H1 (cell line): ENCODE measurements at regions not wholly inside any gene's neighbourhood (a gene's known extent, or its start where the extent isn't known, plus 50 kb on each side); places are given as distances from the start of the nearest gene placed in this dataset.

ENCODE experiments used
- CTCF ChIA-PET: fragments of 300-600 bp; sonication (Branson Sonifier 250); formaldehyde crosslinking; loops from one replicate; lab custom pipeline; 2021; ENCODE audit not compliant: partially characterized antibody; lab: Charles Lee
- POLR2A ChIA-PET: fragments of 300-600 bp; sonication (Branson Sonifier 250); formaldehyde crosslinking; loops from one replicate; lab custom pipeline; 2021; ENCODE audit warnings: inconsistent platforms; ENCODE audit not compliant: partially characterized antibody; lab: Charles Lee
- DNase-seq, 2 experiments: peaks; one replicate each; pipeline versions ENCODE4 v3.0.0 to v3.0.0-alpha.2; 2010 to 2022; ENCODE audit warnings: low spot score in 2 of 2, low read depth in 1 of 2, mixed read lengths in 1 of 2
- FAIRE-seq: peaks from 2 replicates; lab custom pipeline; 2011; peaks lifted over from hg19 to GRCh38; lab: Jason Lieb, UNC
- H2AFZ ChIP-seq: 2 replicates; pipeline ENCODE4 v1.8.1; 2012; ENCODE audit warnings: low read length, inconsistent platforms
- H2AK5ac ChIP-seq: 2 replicates; pipeline ENCODE4 v1.6.1; 2013; ENCODE audit warnings: low read depth, low read length
- H2BK120ac ChIP-seq: replicated peaks from 2 replicates; pipeline ENCODE3; 2013; ENCODE audit warnings: low read depth, low read length, inconsistent platforms
- H2BK12ac ChIP-seq: 2 replicates; pipeline ENCODE4 v1.6.1; 2013; ENCODE audit warnings: low read depth, low read length
- H2BK15ac ChIP-seq: 2 replicates; pipeline ENCODE4 v1.6.1; 2013; ENCODE audit warnings: low read length
- H2BK20ac ChIP-seq: 2 replicates; pipeline ENCODE4 v1.6.1; 2013; ENCODE audit warnings: low read length
- H2BK5ac ChIP-seq: 2 replicates; pipeline ENCODE4 v1.6.1; 2013; ENCODE audit warnings: low read depth, low read length
- H3K14ac ChIP-seq: 2 replicates; pipeline ENCODE4 v1.6.1; 2013; ENCODE audit warnings: inconsistent platforms; ENCODE audit not compliant: insufficient read length
- H3K18ac ChIP-seq: 2 replicates; pipeline ENCODE4 v1.6.1; 2013; ENCODE audit warnings: low read length; ENCODE audit errors: extremely low read depth
- H3K23ac ChIP-seq: 2 replicates; pipeline ENCODE4 v1.6.1; 2013; ENCODE audit warnings: inconsistent platforms; ENCODE audit not compliant: insufficient read length
- H3K23me2 ChIP-seq: 2 replicates; pipeline ENCODE4 v1.6.1; 2013; ENCODE audit warnings: low read depth, low read length
- H3K27ac ChIP-seq: 2 replicates; pipeline ENCODE4 v1.6.1; 2011; ENCODE audit warnings: low read depth, low read length, inconsistent platforms
- H3K27me3 ChIP-seq, 4 experiments: replicated peaks in 1 of 4; 1 replicate in 1 of 4; 2 replicates in 3 of 4; pipeline versions ENCODE4 v1.6.1 to v1.8.1; 2011 to 2013; ENCODE audit warnings: low read length in 3 of 4, mild to moderate bottlenecking in 3 of 4, inconsistent platforms in 2 of 4, mixed read lengths in 2 of 4, moderate library complexity in 1 of 4; ENCODE audit not compliant: control insufficient read depth in 3 of 4, insufficient read depth in 3 of 4; ENCODE audit errors: extremely low read depth in 1 of 4
- H3K36me3 ChIP-seq, 4 experiments: 2 replicates each; pipeline versions ENCODE4 v1.6.1 to v1.8.1; 2011 to 2013; ENCODE audit warnings: mild to moderate bottlenecking in 4 of 4, low read length in 3 of 4, moderate library complexity in 2 of 4, control low read depth in 1 of 4, inconsistent platforms in 1 of 4; ENCODE audit not compliant: insufficient read depth in 4 of 4, control insufficient read depth in 2 of 4
- H3K4ac ChIP-seq: replicated peaks from 2 replicates; pipeline ENCODE3; 2013; ENCODE audit warnings: low read length, low read depth, mixed read lengths, inconsistent platforms; ENCODE audit not compliant: insufficient read length
- H3K4me1 ChIP-seq, 4 experiments: replicated peaks in 1 of 4; 1 replicate in 1 of 4; 2 replicates in 3 of 4; pipeline versions ENCODE4 v1.6.1 to v1.8.1; 2011 to 2013; ENCODE audit warnings: low read length in 3 of 4, inconsistent platforms in 2 of 4, mixed read lengths in 1 of 4; ENCODE audit not compliant: insufficient read depth in 4 of 4, control insufficient read depth in 3 of 4
- H3K4me2 ChIP-seq, 2 experiments: 2 replicates each; pipeline versions ENCODE4 v1.6.1 to v1.8.1; 2011 to 2013; ENCODE audit warnings: low read depth in 2 of 2, low read length in 2 of 2, control low read depth in 1 of 2, inconsistent platforms in 1 of 2, mild to moderate bottlenecking in 1 of 2; ENCODE audit not compliant: insufficient read depth in 1 of 2
- H3K4me3 ChIP-seq, 4 experiments: fragments of 200-600, 300-600 bp in 1 of 4; sonication (generic), shearing (Covaris generic), sonication (Bioruptor Twin) in 1 of 4; 2 replicates each; pipeline versions ENCODE4 v1.5.1 to v1.8.1; 2011 to 2016; ENCODE audit warnings: low read length in 4 of 4, low read depth in 3 of 4, control low read depth in 2 of 4, inconsistent platforms in 2 of 4, mild to moderate bottlenecking in 2 of 4, mixed read lengths in 1 of 4, moderate library complexity in 1 of 4; ENCODE audit not compliant: insufficient read depth in 2 of 4; ENCODE audit errors: extremely low read depth in 1 of 4
- H3K56ac ChIP-seq: replicated peaks from 2 replicates; pipeline ENCODE3; 2013; ENCODE audit warnings: low read depth, mild to moderate bottlenecking, mixed read lengths, low read length, inconsistent platforms; ENCODE audit not compliant: insufficient read length
- H3K79me1 ChIP-seq: 2 replicates; pipeline ENCODE4 v1.6.1; 2013; ENCODE audit warnings: low read depth, low read length, control low read depth
- H3K79me2 ChIP-seq, 2 experiments: 2 replicates each; pipeline versions ENCODE4 v1.6.1 to v1.8.1; 2012 to 2013; ENCODE audit warnings: low read length in 2 of 2, mild to moderate bottlenecking in 2 of 2, inconsistent platforms in 1 of 2; ENCODE audit not compliant: insufficient read depth in 2 of 2, control insufficient read depth in 1 of 2
- H3K9ac ChIP-seq, 4 experiments: replicated peaks in 1 of 4; 1 replicate in 1 of 4; 2 replicates in 3 of 4; pipeline versions ENCODE4 v1.6.1 to v1.8.1; 2011 to 2013; ENCODE audit warnings: low read depth in 3 of 4, low read length in 3 of 4, control low read depth in 2 of 4, mild to moderate bottlenecking in 2 of 4, moderate library complexity in 2 of 4, inconsistent platforms in 1 of 4; ENCODE audit errors: extremely low read depth in 1 of 4
- H3K9me3 ChIP-seq, 2 experiments: 2 replicates each; pipeline versions ENCODE4 v1.6.1 to v1.8.1; 2012 to 2013; ENCODE audit warnings: mild to moderate bottlenecking in 2 of 2, moderate library complexity in 2 of 2, control low read depth in 1 of 2, inconsistent platforms in 1 of 2, low read depth in 1 of 2, low read length in 1 of 2, mixed read lengths in 1 of 2; ENCODE audit not compliant: insufficient read depth in 2 of 2
- H4K20me1 ChIP-seq, 2 experiments: replicated peaks in 1 of 2; 2 replicates each; pipeline versions ENCODE3 to v1.8.1; 2011 to 2013; ENCODE audit warnings: inconsistent platforms in 2 of 2, low read length in 2 of 2, mild to moderate bottlenecking in 1 of 2; ENCODE audit not compliant: insufficient read depth in 2 of 2, control insufficient read depth in 1 of 2
- H4K5ac ChIP-seq: 2 replicates; pipeline ENCODE4 v1.6.1; 2013; ENCODE audit warnings: low read length, low read depth, mixed read lengths, inconsistent platforms; ENCODE audit not compliant: insufficient read length
- H4K8ac ChIP-seq: 2 replicates; pipeline ENCODE4 v1.8.0; 2013; ENCODE audit warnings: mild to moderate bottlenecking, moderate library complexity, low read length, inconsistent platforms; ENCODE audit not compliant: insufficient read depth; ENCODE audit errors: extremely low read depth
- H4K91ac ChIP-seq: replicated peaks from 2 replicates; pipeline ENCODE3; 2013; ENCODE audit warnings: low read length, mixed read lengths, inconsistent platforms; ENCODE audit not compliant: insufficient read length
- SAP30 ChIP-seq: fragments of 300-600 bp; sonication (generic); IDR thresholded peaks from 2 replicates; pipeline ENCODE4 v1.7.1; 2012; ENCODE audit warnings: low read length, moderate library complexity, mild to moderate bottlenecking, inconsistent platforms; ENCODE audit not compliant: insufficient read depth, insufficient replicate concordance
- WGBS, 2 experiments: shearing (Covaris generic) in 1 of 2; methylation state at CpG; one replicate each; pipeline versions ENCODE4 v1.1.6 to v1.1.7; 2013 to 2015; ENCODE audit warnings: low lambda C conversion rate in 2 of 2, mixed read lengths in 2 of 2, inconsistent platforms in 1 of 2, low coverage in 1 of 2, missing lambda C conversion rate in 1 of 2; ENCODE audit not compliant: insufficient replicate concordance in 2 of 2, insufficient coverage in 1 of 2, insufficient read length in 1 of 2; ENCODE audit errors: extremely low coverage in 1 of 2, missing lambda C conversion rate in 1 of 2; 5-methylcytosine and 5-hydroxymethylcytosine counted together

GRCh38 chr11:119513131-119513805 is 90.3 kb upstream of the THY1 start:
- Histone ChIP-seq H3K9ac (no peak overlapping the region), H4K8ac (no peak overlapping the region), H3K23me2 (peaks cover 2% of the 10 kb centered on the region; the same call in 1 of the 2 replicates), H3K56ac (no peak overlapping the region), H3K79me1 (no peaks in the 10 kb centered on the region), H4K5ac (no peak overlapping the region), H2BK120ac (no peak overlapping the region), H2BK15ac (0 out of 2 replicates have a peak overlapping the region, but pooled peaks have one; percentile 29), H4K91ac (no peak overlapping the region), H2BK20ac (no peak overlapping the region), H3K4me2 (no peak overlapping the region), H3K18ac (no peak overlapping the region), H3K4me3 (no peak overlapping the region), H3K14ac (no peak overlapping the region), H3K79me2 (no peaks in the 10 kb centered on the region), H3K27me3 (no peaks in the 10 kb centered on the region), H2AK5ac (no peak overlapping the region), H3K36me3 (no peaks in the 10 kb centered on the region), H3K23ac (no peak overlapping the region), H3K9me3 (no peaks in the 10 kb centered on the region), H3K27ac (no peak overlapping the region), H2BK12ac (no peak overlapping the region), H2BK5ac (no peak overlapping the region; the same call in 1 of the 2 replicates), H3K4ac (no peak overlapping the region), H3K4me1 (peaks cover 0 to 6% (median 1%) of the 10 kb centered on the region in 4 experiments; a peak in 3 of 7 replicates), H2AFZ (no peak overlapping the region), H4K20me1 (peaks cover 0 to 2% of the 10 kb centered on the region in 2 experiments)
- 78% methylated on average over 12 of the region's 12 CpGs; no CpG with 5 or more reads in 1 of the 2 experiments for WGBS, 2 experiments
- DNase-seq (no peak), FAIRE-seq (no peak)
- ChIA-PET CTCF (interaction anchor here (0.8 to 6.8 kb wide), 16 partner anchors 8 to 208 kb away, joined by 3 to 43 read pairs (median 5); no protein-coding TSS in a partner anchor), POLR2A (interaction anchor here (1.1 to 1.6 kb wide), 2 partner anchors 10 to 71 kb away, joined by 3 read pairs; no protein-coding TSS in a partner anchor)
- TF ChIP-seq SAP30 = no peak
